GM12875 (cell line): ENCODE measurements at regions not wholly inside any gene's neighbourhood (a gene's known extent, or its start where the extent isn't known, plus 50 kb on each side); places are given as distances from the start of the nearest gene placed in this dataset.

Source experiments
- H3K4me3 ChIP-seq: one replicate; pipeline ENCODE4 v1.5.1; 2011; ENCODE audit warnings: low read depth, low read length, control low read depth
- CTCF ChIP-seq: IDR thresholded peaks from 2 replicates; pipeline ENCODE4 v1.5.1; 2011; ENCODE audit warnings: low read depth, mild to moderate bottlenecking, control low read depth, inconsistent platforms, low read length, moderate library complexity, borderline replicate concordance; ENCODE audit not compliant: insufficient read depth

GRCh38 chr12:67424784-67425183 lies 155.6 kb downstream of the CAND1 start:
- H3K4me3 ChIP-seq: no peak overlapping the region
- TF ChIP-seq CTCF: no peak

DNA sequence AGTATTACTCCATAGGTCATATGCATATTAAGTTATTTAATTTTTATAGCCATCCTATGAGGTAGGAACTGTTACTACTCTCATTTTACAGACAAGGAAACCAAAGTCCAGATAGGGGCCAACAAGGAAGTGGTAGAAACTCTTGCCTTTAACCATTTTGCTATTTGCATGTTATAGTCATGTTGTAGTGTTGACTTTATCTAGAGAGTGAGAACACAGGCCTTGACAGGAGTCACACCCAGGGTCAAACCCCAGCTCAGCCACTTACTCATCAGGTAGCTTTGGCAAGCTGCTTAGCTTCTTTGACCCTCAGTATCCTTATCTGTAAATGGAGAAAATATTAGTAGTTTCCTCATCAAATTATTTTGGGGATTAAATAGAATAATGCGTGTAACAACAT lies 156.2 kb downstream of the CAND1 start:
- no peak overlapping the region for H3K4me3 ChIP-seq
- TF ChIP-seq CTCF: no peak

- no peak overlapping the region for H3K4me3 ChIP-seq
- no peak for TF ChIP-seq CTCF
Observed at GRCh38 chr12:67426067-67426466, 156.9 kb downstream of the CAND1 start.

GRCh38 chr12:67427336-67427735 lies 158.2 kb downstream of the CAND1 start:
- TF ChIP-seq CTCF: no peak
- H3K4me3 ChIP-seq: no peak overlapping the region

DNA sequence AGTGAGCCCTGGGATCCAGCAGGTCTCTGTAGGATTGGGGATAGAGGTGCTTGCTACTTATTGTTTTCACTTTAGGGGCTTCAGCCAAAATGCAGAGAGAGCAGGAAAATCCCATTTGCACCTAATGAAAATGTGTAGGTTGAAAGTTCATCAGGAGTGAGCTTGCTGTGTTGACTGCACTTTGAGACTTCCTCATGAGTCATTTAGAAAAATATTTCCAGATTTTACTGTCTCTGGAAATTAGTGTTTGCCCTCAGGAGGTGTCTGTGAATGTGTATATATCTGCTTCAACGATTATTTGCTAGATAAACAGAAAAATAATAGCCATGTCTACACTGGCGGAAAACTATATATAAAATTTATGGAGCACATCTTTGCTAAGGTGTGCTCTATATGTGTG lies 159.3 kb downstream of the CAND1 start:
- no peak overlapping the region for H3K4me3 ChIP-seq
- TF ChIP-seq CTCF: no peak

GRCh38 chr12:67430708-67431335 lies 161.7 kb downstream of the CAND1 start:
- H3K4me3 ChIP-seq: no peak overlapping the region
- TF ChIP-seq CTCF: no peak

DNA sequence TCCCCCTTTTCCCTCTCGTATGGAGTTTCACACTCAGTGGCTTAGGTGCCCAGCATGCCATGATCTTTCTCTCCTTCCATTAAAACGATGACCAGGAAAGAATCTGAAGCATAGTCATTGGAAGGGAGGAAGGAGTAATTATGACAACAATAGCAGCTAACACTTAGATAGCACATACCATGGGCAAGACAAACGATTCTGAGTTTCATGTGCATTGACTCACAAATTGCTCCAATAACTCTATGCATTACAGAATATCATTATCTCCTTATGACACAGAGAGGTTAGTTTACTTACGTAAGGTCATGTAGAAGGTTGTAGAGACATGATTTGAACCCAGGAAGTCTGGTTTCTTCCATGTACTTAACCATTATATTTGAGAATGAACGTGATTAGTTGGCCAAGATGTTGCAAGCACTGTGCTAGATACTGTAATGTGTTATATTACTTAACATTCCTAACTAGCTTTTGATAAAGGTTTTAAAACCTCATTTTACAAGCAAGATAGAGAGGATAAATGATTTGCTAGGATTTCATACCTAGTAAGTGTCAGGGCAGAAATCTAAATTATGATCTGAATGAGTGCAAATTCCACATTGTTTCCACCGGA lies 162.4 kb downstream of the CAND1 start:
- no peak for TF ChIP-seq CTCF
- H3K4me3 ChIP-seq: no peak overlapping the region
